Effector CD8-positive, alpha-beta T cell (primary cell): ENCODE measurements at regions not wholly inside any gene's neighbourhood (a gene's known extent, or its start where the extent isn't known, plus 50 kb on each side); places are given as distances from the start of the nearest gene placed in this dataset.
A peak's percentile ranks its signal among the peaks of the same experiment; 100 is the strongest.
"Not testable (repeated sequence)": the region's sequence is repeated elsewhere in the genome, so short reads cannot be mapped to it uniquely, and the experiment has no call there.

Experiments
- DNase-seq: peaks from one replicate; lab custom pipeline; 2025; lab: John Stamatoyannopoulos, UW

GRCh38 chr9:41367301-41367700 lies 178.2 kb upstream of the ZNG1F start:
- not testable (repeated sequence) for DNase-seq

DNA sequence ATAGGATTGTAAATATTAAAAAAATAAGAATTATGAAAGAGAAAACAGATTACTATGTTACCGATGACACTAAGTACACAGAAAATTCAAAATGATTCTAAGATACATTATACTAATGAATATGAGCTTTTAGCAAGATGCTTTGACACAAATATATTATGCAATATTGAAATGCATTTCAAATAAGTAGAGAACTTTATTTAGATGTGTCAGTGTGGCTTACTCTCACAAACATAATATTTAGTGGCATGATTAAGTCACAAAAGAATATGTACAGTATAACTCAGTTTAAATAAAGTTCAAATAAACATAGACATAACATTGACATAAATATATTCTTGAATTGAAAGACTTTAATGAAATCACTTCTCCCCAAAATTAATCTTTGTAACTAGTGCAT lies 172.7 kb upstream of the ZNG1F start:
- not testable (repeated sequence) for DNase-seq

GRCh38 chr9:41359116-41359515 lies 170.0 kb upstream of the ZNG1F start:
- not testable (repeated sequence) for DNase-seq

DNA sequence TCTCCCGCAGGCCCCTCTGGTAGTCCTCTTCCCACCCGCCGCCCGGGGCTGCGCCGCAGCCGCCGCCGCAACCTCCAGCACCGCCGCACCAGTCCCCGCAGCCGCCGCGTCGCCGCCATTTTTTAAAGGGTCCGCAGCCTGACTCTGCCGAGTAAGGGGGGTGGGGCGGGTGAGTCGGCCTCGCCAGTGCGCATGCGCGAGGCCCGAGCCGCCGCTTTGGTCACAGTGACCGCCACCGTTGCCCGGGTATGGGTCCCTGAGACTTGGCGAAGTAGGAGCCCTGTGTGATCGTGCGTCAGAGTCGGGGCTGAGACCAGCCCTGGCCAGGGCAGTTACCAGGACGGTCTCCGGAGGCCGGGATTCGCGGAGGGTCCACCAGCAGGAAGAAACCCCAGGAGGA lies 169.6 kb upstream of the ZNG1F start:
- peak; percentile 71 for DNase-seq

DNA sequence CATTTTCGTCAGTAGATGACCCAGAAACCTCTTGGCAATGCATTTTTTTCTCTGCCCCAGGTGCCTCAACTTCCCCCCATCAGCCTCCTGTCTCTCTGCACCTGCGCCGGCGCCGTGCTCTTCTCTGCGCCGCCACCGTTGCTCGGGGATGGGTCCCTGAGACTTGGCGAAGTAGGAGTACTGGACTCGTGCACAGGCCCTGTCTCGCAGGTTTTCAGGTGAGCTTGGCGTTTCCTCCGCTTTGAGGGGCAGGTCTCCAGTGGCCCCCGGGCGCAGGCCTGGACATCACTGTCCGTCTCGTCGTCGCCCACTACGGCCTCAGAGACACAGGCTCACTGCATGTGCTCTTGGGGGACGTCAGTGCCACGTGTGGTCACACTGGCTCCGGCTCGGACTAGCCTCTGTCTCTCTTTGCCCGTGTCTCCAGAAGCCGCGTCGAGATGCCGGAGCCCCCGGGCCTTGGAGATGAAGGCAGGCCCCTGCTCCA lies 168.8 kb upstream of the ZNG1F start:
- DNase-seq, result not testable (repeated sequence)

- not testable (repeated sequence) for DNase-seq
Measured at GRCh38 chr9:41357350-41357748, 168.2 kb upstream of the ZNG1F start.

- peak; percentile 72 for DNase-seq
Measured at GRCh38 chr9:41356588-41357349, 167.7 kb upstream of the ZNG1F start.

DNA sequence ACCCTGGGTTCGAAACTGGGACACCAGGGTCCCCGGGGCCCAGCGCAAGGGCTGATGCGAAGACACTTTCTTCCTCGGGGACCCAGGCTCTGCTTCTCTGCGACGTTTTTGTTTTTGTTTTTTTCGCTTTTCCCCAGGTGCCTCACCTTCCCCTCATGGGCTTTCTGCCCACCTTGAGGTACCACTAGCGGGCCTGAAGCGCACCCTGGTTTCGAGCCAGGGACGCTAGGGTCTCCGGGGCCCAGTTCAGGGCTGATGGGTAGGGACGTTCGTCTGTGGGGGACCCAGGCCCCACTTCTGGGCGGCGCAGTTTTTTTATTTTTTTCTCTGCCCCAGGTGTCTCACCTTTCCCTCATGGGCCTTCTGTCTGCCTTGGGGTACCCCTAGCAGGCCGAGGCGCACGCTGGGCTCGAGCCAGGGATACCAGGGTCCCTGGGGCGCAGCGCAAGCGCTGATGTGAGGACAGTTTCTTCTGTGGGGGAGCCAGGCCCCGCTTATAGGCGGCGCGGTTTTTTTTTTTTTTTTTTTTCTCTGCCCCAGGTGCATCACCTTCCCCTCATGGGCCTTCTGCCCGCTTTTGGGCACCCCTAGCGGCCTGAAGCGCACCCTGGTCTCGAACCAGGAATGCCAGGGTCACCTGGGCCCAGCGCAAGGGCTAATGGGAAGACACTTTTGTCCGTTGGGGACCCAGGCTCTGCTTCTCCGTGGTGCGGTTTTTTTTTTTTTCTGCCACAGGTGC lies 166.8 kb upstream of the ZNG1F start:
- DNase-seq, result not testable (repeated sequence)

DNA sequence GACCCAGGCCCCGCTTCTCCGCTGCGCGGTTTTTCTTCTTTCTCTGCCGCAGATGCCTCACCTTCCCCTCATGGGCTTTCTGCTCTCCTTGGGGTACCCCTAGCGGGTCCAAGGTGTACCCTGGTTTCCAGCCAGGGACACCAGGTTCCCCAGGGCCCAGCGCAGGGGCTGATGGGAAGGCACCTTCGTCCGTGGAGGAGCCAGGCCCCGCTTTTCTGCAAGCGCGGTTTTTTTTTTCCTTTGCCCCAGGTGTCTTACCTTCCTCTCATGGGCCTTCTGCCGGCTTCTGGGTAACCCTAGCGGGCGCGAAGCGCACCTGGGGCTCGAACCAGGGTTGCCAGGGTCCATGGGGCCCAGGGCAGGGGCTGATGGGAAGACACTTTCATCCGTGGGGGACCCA lies 165.9 kb upstream of the ZNG1F start:
- not testable (repeated sequence) for DNase-seq

- not testable (repeated sequence) for DNase-seq
Measured at GRCh38 chr9:41354060-41354934, 165.2 kb upstream of the ZNG1F start.

DNA sequence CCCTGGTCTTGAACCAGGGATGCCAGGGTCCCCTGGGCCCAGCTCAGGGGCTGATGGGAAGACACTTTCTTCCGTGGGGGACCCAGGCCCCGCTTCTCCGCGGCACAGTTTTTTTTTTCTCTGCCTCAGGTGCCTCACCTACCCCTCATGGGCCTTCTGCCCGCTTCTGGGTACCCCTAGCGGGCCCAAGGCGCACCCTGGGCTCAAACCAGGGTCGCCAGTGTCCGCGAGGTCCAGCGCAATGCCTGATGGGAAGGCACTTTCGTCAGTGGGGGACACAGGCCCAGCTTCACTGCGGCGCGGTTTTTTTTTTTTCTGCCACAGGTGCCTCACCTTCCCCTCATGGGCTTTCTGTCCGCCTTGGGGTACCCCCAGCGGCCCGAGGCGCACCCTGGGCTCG lies 163.9 kb upstream of the ZNG1F start:
- not testable (repeated sequence) for DNase-seq

DNA sequence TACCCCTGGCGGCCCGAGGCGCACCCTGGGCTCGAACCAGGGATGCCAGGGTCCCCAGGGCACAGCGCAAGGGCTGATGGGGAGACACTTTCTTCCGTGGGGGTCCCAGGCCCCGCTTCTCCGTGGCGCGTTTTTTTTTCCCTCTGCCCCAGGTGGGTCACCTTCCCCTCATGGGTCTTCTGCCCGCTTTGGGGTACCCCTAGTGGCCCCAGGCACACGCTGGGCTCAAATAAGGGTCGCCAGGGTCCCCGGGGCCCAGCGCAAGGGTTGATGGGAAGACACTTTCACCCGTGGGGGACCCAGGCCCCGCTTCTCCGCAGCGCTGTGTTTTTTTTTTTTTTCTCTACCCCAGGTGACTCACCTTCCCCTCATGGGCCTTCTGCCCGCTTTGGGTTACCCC lies 163.3 kb upstream of the ZNG1F start:
- not testable (repeated sequence) for DNase-seq

DNA sequence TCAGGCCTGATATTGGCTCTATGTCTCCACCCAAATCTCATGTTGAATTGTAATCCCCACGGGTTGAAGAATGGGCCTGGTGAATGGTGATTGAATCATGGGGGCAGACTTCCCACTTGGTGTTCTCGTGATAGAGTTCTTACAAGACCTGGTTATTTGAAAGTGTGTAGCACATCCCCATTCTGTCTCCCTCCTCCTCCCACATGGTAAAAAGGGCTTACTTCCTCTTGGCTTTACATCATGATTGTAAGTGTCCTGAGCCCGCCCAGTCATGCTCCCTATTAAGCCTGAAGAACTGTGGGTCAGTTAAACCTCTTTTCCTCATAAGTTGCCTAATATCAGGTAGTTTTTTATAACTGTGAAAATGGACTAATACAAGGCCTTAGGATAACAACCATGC lies 158.8 kb upstream of the ZNG1F start:
- DNase-seq, result not testable (repeated sequence)

- DNase-seq, result not testable (repeated sequence)
Measured at GRCh38 chr9:41332562-41332961, 143.4 kb upstream of the ZNG1F start.

GRCh38 chr9:41321277-41321676 lies 132.2 kb upstream of the ZNG1F start:
- not testable (repeated sequence) for DNase-seq

- not testable (repeated sequence) for DNase-seq
Measured at GRCh38 chr9:41308953-41309352, 119.8 kb upstream of the ZNG1F start.

DNA sequence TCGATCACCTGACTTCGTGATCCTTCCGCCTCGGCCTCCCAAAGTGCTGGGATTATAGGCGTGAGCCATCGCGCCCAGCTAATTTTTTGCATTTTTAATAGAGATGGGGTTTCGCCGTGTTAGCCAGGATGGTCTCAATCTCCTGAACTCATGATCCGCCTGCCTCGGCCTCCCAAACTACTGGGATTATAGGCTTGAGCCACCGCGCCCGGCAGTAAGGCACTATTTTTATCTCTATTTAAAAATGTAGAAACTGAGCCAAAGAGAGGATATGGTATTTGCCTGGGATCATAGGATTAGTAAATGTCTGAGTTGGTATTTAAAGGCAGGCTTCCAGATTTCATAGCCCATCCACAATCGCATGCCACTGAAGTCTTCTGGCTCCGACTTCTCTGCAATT lies 96.6 kb upstream of the ZNG1F start:
- DNase-seq, result not testable (repeated sequence)

GRCh38 chr9:41280299-41281238 lies 91.5 kb upstream of the ZNG1F start:
- not testable (repeated sequence) for DNase-seq

- not testable (repeated sequence) for DNase-seq
Measured at GRCh38 chr9:41279437-41279836, 90.3 kb upstream of the ZNG1F start.

DNA sequence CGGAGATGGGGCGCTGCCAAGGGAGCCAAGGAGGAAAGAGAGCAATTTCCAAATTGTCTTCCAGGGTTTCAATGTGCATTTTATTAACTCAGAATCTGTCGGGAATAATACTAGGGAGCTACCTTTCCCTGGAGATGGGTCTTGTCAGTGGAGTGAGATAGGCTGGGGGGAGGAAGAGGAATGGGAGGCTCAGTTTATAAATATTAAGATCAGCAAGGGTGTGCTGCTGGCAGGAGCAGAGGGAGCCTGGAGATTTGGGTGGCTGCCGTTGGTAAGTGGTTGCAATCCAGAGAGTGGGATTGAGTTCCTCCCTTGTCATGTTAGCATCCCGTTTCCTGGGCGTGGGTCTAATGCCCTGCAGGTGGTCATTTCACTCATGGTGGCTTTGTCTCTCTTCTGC lies 89.9 kb upstream of the ZNG1F start:
- not testable (repeated sequence) for DNase-seq
